ENCODE measurements at regions not wholly inside any gene's neighbourhood (a gene's known extent, or its start where the extent isn't known, plus 50 kb on each side); places are given as distances from the start of the nearest gene placed in this dataset.

DNA sequence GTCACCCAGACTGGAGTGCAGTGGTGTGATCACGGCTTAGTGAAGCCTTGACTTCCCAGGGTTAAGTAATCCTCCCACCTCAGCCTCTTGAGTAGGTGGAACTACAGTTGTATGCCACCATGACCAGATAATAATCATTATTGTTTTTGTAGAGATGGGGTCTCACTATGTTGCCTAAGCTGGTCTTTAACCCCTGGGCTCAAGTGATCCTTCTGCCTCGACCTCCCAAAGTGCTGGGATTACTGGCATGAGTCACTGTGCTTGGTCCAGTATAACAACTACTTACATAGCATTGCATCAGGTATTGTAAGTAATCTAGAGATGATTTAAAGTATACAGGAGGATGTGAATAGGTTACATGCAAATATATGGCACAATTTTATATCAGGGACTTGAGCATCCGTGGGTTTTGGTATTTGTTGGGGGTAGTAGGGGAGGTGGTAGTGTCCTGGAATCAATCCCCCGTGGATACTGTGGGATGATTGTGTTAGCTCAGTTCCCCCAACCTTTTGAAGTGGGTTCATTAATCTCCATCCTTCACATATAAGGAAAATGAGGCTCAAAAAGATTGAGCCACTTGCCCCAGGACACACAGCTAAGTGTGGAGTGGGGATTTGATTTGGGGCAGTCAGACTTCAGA is 61.4 kb upstream of the CNIH3 start:
- no peaks in the 10 kb centered on the region; the same call in 2 of the 3 replicates for H3K9me3 Mint-ChIP-seq
- H3K9me2 ChIP-seq (ENCODE audit: insufficient read depth): no peaks in the 10 kb centered on the region
- ATAC-seq (no peak), DNase-seq (ENCODE audit: low spot score) (no peak)
- no peaks in the 10 kb centered on the region for H3K79me2 ChIP-seq (replicated peaks; ENCODE audit: insufficient read depth)
- H3K4me2 ChIP-seq: no peak overlapping the region
- no peak overlapping the region for H2AFZ ChIP-seq
- H3K27ac Mint-ChIP-seq: no peak overlapping the region
- no peaks in the 10 kb centered on the region for H3K4me1 Mint-ChIP-seq
- H3K4me1 ChIP-seq (ENCODE audit: insufficient read depth): no peaks in the 10 kb centered on the region
- H3K4me3 Mint-ChIP-seq: no peak overlapping the region
- no peaks in the 10 kb centered on the region for H3K36me3 Mint-ChIP-seq (ENCODE audit: low read depth)
- H3F3A ChIP-seq (replicated peaks; ENCODE audit: low read depth): no peaks in the 10 kb centered on the region
- H3K27me3 Mint-ChIP-seq (ENCODE audit: insufficient read depth, low read depth, poor library complexity): peaks cover 6% of the 10 kb centered on the region
- H3K27ac ChIP-seq (ENCODE audit: low read depth): no peak overlapping the region
- no peak overlapping the region for H3K4me3 ChIP-seq
- H4K20me1 ChIP-seq (replicated peaks; ENCODE audit: insufficient read depth): no peaks in the 10 kb centered on the region
- no peaks in the 10 kb centered on the region for H3K36me3 ChIP-seq (ENCODE audit: insufficient read depth)
- H3K27me3 ChIP-seq (ENCODE audit: insufficient read depth): no peaks in the 10 kb centered on the region
- no peak for TF ChIP-seq EZH2 (IDR thresholded peaks at IDR 0.05; ENCODE audit: low read depth, unreplicated experiment)
- no peak for TF ChIP-seq POLR2AphosphoS5 (IDR thresholded peaks at IDR 0.05; ENCODE audit: low read depth)
- no peak for TF ChIP-seq STAT1 (IDR thresholded peaks at IDR 0.05; ENCODE audit: unreplicated experiment)
- TF ChIP-seq, protein P1, sequence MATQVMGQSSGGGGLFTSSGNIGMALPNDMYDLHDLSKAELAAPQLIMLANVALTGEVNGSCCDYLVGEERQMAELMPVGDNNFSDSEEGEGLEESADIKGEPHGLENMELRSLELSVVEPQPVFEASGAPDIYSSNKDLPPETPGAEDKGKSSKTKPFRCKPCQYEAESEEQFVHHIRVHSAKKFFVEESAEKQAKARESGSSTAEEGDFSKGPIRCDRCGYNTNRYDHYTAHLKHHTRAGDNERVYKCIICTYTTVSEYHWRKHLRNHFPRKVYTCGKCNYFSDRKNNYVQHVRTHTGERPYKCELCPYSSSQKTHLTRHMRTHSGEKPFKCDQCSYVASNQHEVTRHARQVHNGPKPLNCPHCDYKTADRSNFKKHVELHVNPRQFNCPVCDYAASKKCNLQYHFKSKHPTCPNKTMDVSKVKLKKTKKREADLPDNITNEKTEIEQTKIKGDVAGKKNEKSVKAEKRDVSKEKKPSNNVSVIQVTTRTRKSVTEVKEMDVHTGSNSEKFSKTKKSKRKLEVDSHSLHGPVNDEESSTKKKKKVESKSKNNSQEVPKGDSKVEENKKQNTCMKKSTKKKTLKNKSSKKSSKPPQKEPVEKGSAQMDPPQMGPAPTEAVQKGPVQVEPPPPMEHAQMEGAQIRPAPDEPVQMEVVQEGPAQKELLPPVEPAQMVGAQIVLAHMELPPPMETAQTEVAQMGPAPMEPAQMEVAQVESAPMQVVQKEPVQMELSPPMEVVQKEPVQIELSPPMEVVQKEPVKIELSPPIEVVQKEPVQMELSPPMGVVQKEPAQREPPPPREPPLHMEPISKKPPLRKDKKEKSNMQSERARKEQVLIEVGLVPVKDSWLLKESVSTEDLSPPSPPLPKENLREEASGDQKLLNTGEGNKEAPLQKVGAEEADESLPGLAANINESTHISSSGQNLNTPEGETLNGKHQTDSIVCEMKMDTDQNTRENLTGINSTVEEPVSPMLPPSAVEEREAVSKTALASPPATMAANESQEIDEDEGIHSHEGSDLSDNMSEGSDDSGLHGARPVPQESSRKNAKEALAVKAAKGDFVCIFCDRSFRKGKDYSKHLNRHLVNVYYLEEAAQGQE (IDR thresholded peaks at IDR 0.05; ENCODE audit: unreplicated experiment): no peak
- TF ChIP-seq, protein P2, sequence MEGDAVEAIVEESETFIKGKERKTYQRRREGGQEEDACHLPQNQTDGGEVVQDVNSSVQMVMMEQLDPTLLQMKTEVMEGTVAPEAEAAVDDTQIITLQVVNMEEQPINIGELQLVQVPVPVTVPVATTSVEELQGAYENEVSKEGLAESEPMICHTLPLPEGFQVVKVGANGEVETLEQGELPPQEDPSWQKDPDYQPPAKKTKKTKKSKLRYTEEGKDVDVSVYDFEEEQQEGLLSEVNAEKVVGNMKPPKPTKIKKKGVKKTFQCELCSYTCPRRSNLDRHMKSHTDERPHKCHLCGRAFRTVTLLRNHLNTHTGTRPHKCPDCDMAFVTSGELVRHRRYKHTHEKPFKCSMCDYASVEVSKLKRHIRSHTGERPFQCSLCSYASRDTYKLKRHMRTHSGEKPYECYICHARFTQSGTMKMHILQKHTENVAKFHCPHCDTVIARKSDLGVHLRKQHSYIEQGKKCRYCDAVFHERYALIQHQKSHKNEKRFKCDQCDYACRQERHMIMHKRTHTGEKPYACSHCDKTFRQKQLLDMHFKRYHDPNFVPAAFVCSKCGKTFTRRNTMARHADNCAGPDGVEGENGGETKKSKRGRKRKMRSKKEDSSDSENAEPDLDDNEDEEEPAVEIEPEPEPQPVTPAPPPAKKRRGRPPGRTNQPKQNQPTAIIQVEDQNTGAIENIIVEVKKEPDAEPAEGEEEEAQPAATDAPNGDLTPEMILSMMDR (conservative IDR thresholded peaks at IDR 0.05; ENCODE audit: low read depth in 2 of 2): no peak
- no peak for TF ChIP-seq ZNF331 (CRISPR knock-in tag; IDR thresholded peaks at IDR 0.05; ENCODE audit: low read depth)

DNA sequence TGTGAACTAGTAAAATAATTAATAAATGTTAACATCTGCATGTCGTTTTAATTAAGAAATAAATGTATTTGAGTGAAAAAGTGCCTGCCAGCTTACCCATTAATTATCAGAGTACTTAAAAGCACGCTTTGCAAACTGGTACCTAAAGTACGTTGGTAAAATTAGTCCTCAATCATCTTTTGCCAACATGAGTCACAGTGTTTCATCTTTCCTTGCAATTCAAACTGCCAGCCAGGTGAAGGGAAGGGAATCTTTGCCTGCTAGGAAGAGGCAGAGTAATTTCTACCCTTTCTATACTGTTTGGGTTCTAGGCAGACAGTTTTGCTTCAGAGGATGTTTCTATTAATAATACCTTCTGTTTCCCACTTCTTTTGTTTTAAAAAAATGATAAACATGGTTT is 57.2 kb upstream of the CNIH3 start:
- no peaks in the 10 kb centered on the region for H4K20me1 ChIP-seq (replicated peaks; ENCODE audit: insufficient read depth)
- H3K9me2 ChIP-seq (ENCODE audit: insufficient read depth): peaks cover 12% of the 10 kb centered on the region
- TF ChIP-seq EZH2phosphoT487 (IDR thresholded peaks at IDR 0.05; ENCODE audit: unreplicated experiment) (no peak), ZNF114 (CRISPR knock-in tag; IDR thresholded peaks at IDR 0.05) (no peak), CREB1 (CRISPR knock-in tag; IDR thresholded peaks at IDR 0.05; ENCODE audit: low read depth) (no peak), POLR2AphosphoS5 (IDR thresholded peaks at IDR 0.05; ENCODE audit: low read depth) (no peak), EZH2 (IDR thresholded peaks at IDR 0.05; ENCODE audit: low read depth, unreplicated experiment) (no peak)
- TF ChIP-seq, protein P1 (IDR thresholded peaks at IDR 0.05; ENCODE audit: unreplicated experiment): no peak
- ATAC-seq (no peak), DNase-seq (ENCODE audit: low spot score) (no peak)
- Mint-ChIP-seq H3K9me3 (peaks cover 18% of the 10 kb centered on the region), H3K4me3 (no peak overlapping the region), H3K36me3 (ENCODE audit: low read depth) (peaks cover 17% of the 10 kb centered on the region), H3K27ac (no peak overlapping the region), H3K4me1 (no peaks in the 10 kb centered on the region), H3K27me3 (ENCODE audit: insufficient read depth, low read depth, poor library complexity) (peaks cover 9% of the 10 kb centered on the region)
- H3F3A ChIP-seq (replicated peaks; ENCODE audit: low read depth): no peaks in the 10 kb centered on the region
- no peak overlapping the region for H3K4me3 ChIP-seq
- H3K27ac ChIP-seq (ENCODE audit: low read depth): no peak overlapping the region
- H3K27me3 ChIP-seq (ENCODE audit: insufficient read depth): no peaks in the 10 kb centered on the region
- H3K79me2 ChIP-seq (replicated peaks; ENCODE audit: insufficient read depth): no peaks in the 10 kb centered on the region
- H3K36me3 ChIP-seq (ENCODE audit: insufficient read depth): no peaks in the 10 kb centered on the region; the same call in 1 of the 2 replicates
- H3K4me2 ChIP-seq: no peak overlapping the region
- no peaks in the 10 kb centered on the region for H3K4me1 ChIP-seq (ENCODE audit: insufficient read depth)
- H2AFZ ChIP-seq: no peak overlapping the region
